ENCODE measurements at regions not wholly inside any gene's neighbourhood (a gene's known extent, or its start where the extent isn't known, plus 50 kb on each side); places are given as distances from the start of the nearest gene placed in this dataset.

GRCh38 chr13:105969761-105970160 is 565.7 kb downstream of the EFNB2 start:
- TF ChIP-seq CTCF (IDR thresholded peaks at IDR 0.05; ENCODE audit: control extremely low read depth, extremely low read depth, low read depth, missing control alignments), result no peak
- no peak for DNase-seq (ENCODE audit: extremely low spot score)
- POLR2A ChIA-PET, result no interaction called here
- CTCF ChIA-PET, result no interaction called here

- DNase-seq (ENCODE audit: extremely low spot score), result no peak
- POLR2A ChIA-PET, result no interaction called here
- CTCF ChIA-PET, result no interaction called here
These were observed 569.6 kb downstream of the EFNB2 start for GRCh38 chr13:105965910-105966309.

GRCh38 chr13:105962080-105962479 is 573.4 kb downstream of the EFNB2 start:
- POLR2A ChIA-PET, result no interaction called here
- TF ChIP-seq CTCF (IDR thresholded peaks at IDR 0.05; ENCODE audit: control extremely low read depth, extremely low read depth, low read depth, missing control alignments), result no peak
- CTCF ChIA-PET, result no interaction called here
- no peak for DNase-seq (ENCODE audit: extremely low spot score)

More at GRCh38 chr13:105965910-105966309, 569.6 kb downstream of the EFNB2 start:
- no peak for TF ChIP-seq CTCF (IDR thresholded peaks at IDR 0.05; ENCODE audit: control extremely low read depth, extremely low read depth, low read depth, missing control alignments)

- TF ChIP-seq CTCF (IDR thresholded peaks at IDR 0.05; ENCODE audit: control extremely low read depth, extremely low read depth, low read depth, missing control alignments), result no peak
- POLR2A ChIA-PET, result no interaction called here
- no peak for DNase-seq (ENCODE audit: extremely low spot score)
- CTCF ChIA-PET, result no interaction called here
These were observed 574.0 kb downstream of the EFNB2 start for GRCh38 chr13:105961438-105961837.

- no peak for DNase-seq (ENCODE audit: extremely low spot score)
- TF ChIP-seq CTCF (IDR thresholded peaks at IDR 0.05; ENCODE audit: control extremely low read depth, extremely low read depth, low read depth, missing control alignments), result no peak
- CTCF ChIA-PET, result interaction anchor here (0.6 kb wide), 1 partner anchor 627 kb away, joined by 3 read pairs; no protein-coding TSS in a partner anchor
- POLR2A ChIA-PET, result no interaction called here
These were observed 575.1 kb downstream of the EFNB2 start for GRCh38 chr13:105960326-105960725.

- TF ChIP-seq CTCF (IDR thresholded peaks at IDR 0.05; ENCODE audit: control extremely low read depth, extremely low read depth, low read depth, missing control alignments), result no peak
- no peak for DNase-seq (ENCODE audit: extremely low spot score)
- POLR2A ChIA-PET, result no interaction called here
- CTCF ChIA-PET, result interaction anchor here (0.6 kb wide), 1 partner anchor 628 kb away, joined by 3 read pairs; no protein-coding TSS in a partner anchor
These were observed 575.6 kb downstream of the EFNB2 start for GRCh38 chr13:105959876-105960275.
